D341Med (cell line): ENCODE measurements at regions not wholly inside any gene's neighbourhood (a gene's known extent, or its start where the extent isn't known, plus 50 kb on each side); places are given as distances from the start of the nearest gene placed in this dataset.
A peak's percentile ranks its signal among the peaks of the same experiment; 100 is the strongest.
"Not testable (repeated sequence)": the region's sequence is repeated elsewhere in the genome, so short reads cannot be mapped to it uniquely, and the experiment has no call there.

ENCODE experiments used
- DNase-seq: peaks from one replicate; pipeline ENCODE4 v3.0.0; 2012; ENCODE audit warnings: low spot score

- DNase-seq, result no peak
Observed at GRCh38 chr6:1230689-1231605, 81.0 kb upstream of the FOXQ1 start.

- no peak for DNase-seq
Observed at GRCh38 chr6:1230281-1230680, 81.6 kb upstream of the FOXQ1 start.

- no peak for DNase-seq
Observed at GRCh38 chr6:1229808-1230207, 82.1 kb upstream of the FOXQ1 start.

GRCh38 chr6:1229301-1229700 lies 82.6 kb upstream of the FOXQ1 start:
- no peak for DNase-seq

- DNase-seq, result no peak
Observed at GRCh38 chr6:1228754-1229191, 83.1 kb upstream of the FOXQ1 start.

- no peak for DNase-seq
Observed at GRCh38 chr6:1227935-1228753, 83.8 kb upstream of the FOXQ1 start.

- DNase-seq, result no peak
Observed at GRCh38 chr6:1227600-1227934, 84.3 kb upstream of the FOXQ1 start.

GRCh38 chr6:1226277-1227099 lies 85.4 kb upstream of the FOXQ1 start:
- no peak for DNase-seq

- DNase-seq, result no peak
Observed at GRCh38 chr6:1224514-1224913, 87.4 kb upstream of the FOXQ1 start.

GRCh38 chr6:1222728-1223595 lies 88.9 kb upstream of the FOXQ1 start:
- DNase-seq, result no peak

- no peak for DNase-seq
Observed at GRCh38 chr6:1217396-1217795, 94.5 kb upstream of the FOXQ1 start.

GRCh38 chr6:1216488-1216974 lies 95.4 kb upstream of the FOXQ1 start:
- no peak for DNase-seq

- no peak for DNase-seq
Observed at GRCh38 chr6:1215884-1216487, 95.9 kb upstream of the FOXQ1 start.

GRCh38 chr6:1215023-1215422 lies 96.9 kb upstream of the FOXQ1 start:
- no peak for DNase-seq

GRCh38 chr6:1212919-1213318 lies 99.0 kb upstream of the FOXQ1 start:
- DNase-seq, result no peak

GRCh38 chr6:1212138-1212537 lies 99.8 kb upstream of the FOXQ1 start:
- DNase-seq, result not testable (repeated sequence)

GRCh38 chr6:1210631-1211030 lies 101.3 kb upstream of the FOXQ1 start:
- DNase-seq, result not testable (repeated sequence)

- no peak for DNase-seq
Observed at GRCh38 chr6:1208876-1209275, 103.0 kb upstream of the FOXQ1 start.

- DNase-seq, result no peak
Observed at GRCh38 chr6:1203546-1203945, 108.4 kb upstream of the FOXQ1 start.

- peak; percentile 83 for DNase-seq
Observed at GRCh38 chr6:1202201-1202600, 109.7 kb upstream of the FOXQ1 start.
